Endodermal cell (in vitro differentiated cells): ENCODE measurements at regions not wholly inside any gene's neighbourhood (a gene's known extent, or its start where the extent isn't known, plus 50 kb on each side); places are given as distances from the start of the nearest gene placed in this dataset.

Experiments
- DNase-seq: peaks from one replicate; pipeline ENCODE4 v3.0.0-alpha.2; 2017
- H3K27ac ChIP-seq: 2 replicates; pipeline ENCODE4 v1.5.1; 2013; ENCODE audit warnings: mild to moderate bottlenecking, low read depth, low read length, moderate library complexity
- H3K27me3 ChIP-seq: 2 replicates; pipeline ENCODE4 v1.6.1; 2013; ENCODE audit warnings: mild to moderate bottlenecking, low read length, moderate library complexity; ENCODE audit not compliant: insufficient read depth, control insufficient read depth, poor library complexity, severe bottlenecking
- H3K36me3 ChIP-seq: 2 replicates; pipeline ENCODE4 v1.7.0; 2013; ENCODE audit warnings: mild to moderate bottlenecking, low read length, moderate library complexity; ENCODE audit not compliant: control insufficient read depth, insufficient read depth
- H3K4me1 ChIP-seq: one replicate; pipeline ENCODE4 v1.7.0; 2013; ENCODE audit warnings: low read length; ENCODE audit not compliant: control insufficient read depth, insufficient read depth
- H3K4me3 ChIP-seq: 2 replicates; pipeline ENCODE4 v1.5.1; 2013; ENCODE audit warnings: mild to moderate bottlenecking, low read length, moderate library complexity
- H3K9ac ChIP-seq: 2 replicates; pipeline ENCODE4 v1.6.1; 2013; ENCODE audit warnings: mild to moderate bottlenecking, low read length, moderate library complexity; ENCODE audit not compliant: poor library complexity, severe bottlenecking; ENCODE audit errors: extremely low read depth
- H3K9me3 ChIP-seq: 2 replicates; pipeline ENCODE4 v1.6.1; 2013; ENCODE audit warnings: mild to moderate bottlenecking, low read length, moderate library complexity; ENCODE audit not compliant: control insufficient read depth
- H3K27ac Mint-ChIP-seq: 2 replicates; pipeline ENCODE4 v1.8.0; 2020; ENCODE audit warnings: mixed read lengths
- H3K27me3 Mint-ChIP-seq: 2 replicates; pipeline ENCODE4 v1.8.0; 2021; ENCODE audit warnings: mild to moderate bottlenecking, mixed read lengths; ENCODE audit not compliant: insufficient read depth
- H3K36me3 Mint-ChIP-seq: 2 replicates; pipeline ENCODE4 v1.8.0; 2020; ENCODE audit warnings: low read depth, mixed read lengths
- H3K4me1 Mint-ChIP-seq: 2 replicates; pipeline ENCODE4 v1.8.0; 2020; ENCODE audit warnings: mixed read lengths
- H3K4me3 Mint-ChIP-seq: 2 replicates; pipeline ENCODE4 v1.8.0; 2020; ENCODE audit warnings: mild to moderate bottlenecking, moderate library complexity, mixed read lengths
- H3K9me3 Mint-ChIP-seq: 2 replicates; pipeline ENCODE4 v1.8.0; 2020; ENCODE audit warnings: mild to moderate bottlenecking, mixed read lengths
- WGBS, 2 experiments: methylation state at CpG; one replicate each; pipeline versions ENCODE4 v1.1.5 to v1.1.7; 2013; ENCODE audit warnings: missing lambda C conversion rate in 2 of 2, mixed read lengths in 1 of 2; ENCODE audit not compliant: insufficient coverage in 1 of 2, insufficient read length in 1 of 2; 5-methylcytosine and 5-hydroxymethylcytosine counted together
- TF ChIP-seq, protein P1 (sequence below): fragments of 200-600 bp; sonication (generic); conservative IDR thresholded peaks from 2 replicates; pipeline ENCODE4 v1.5.0; 2021; ENCODE audit warnings: antibody characterized with exemption, mild to moderate bottlenecking

DNA sequence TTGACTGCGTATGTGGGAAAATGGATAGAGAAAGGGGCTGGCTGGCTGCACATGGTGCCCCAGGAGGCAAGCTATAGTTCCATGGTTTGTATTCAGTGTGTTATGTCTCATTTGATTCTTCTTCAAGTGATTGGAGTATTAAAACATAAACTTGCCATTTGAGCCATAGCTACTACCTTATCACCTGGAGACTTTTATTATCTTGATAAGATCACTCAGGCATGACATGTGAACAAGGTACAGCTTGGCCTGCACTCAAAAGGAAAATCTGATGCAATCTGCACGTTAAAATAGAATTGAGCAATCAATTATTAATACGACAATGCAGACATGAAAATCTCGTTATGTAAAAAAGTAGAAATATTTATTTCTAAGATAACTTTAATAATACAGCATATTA, 116.9 kb downstream of the RND3 start:
- no peak overlapping the region for H3K4me3 ChIP-seq
- Mint-ChIP-seq H3K9me3 (peaks cover 5% of the 10 kb centered on the region), H3K27ac (no peak overlapping the region), H3K36me3 (no peaks in the 10 kb centered on the region), H3K4me1 (peaks cover 12% of the 10 kb centered on the region), H3K4me3 (no peak overlapping the region), H3K27me3 (peaks cover 28% of the 10 kb centered on the region)
- peaks cover 8% of the 10 kb centered on the region for H3K4me1 ChIP-seq
- peaks cover 10% of the 10 kb centered on the region for H3K9me3 ChIP-seq
- WGBS, 2 experiments, result 93 to 100% methylated on average over 1 to 2 of the region's 4 CpGs
- H3K27me3 ChIP-seq, result peaks cover 8% of the 10 kb centered on the region
- no peak overlapping the region for H3K9ac ChIP-seq
- no peaks in the 10 kb centered on the region for H3K36me3 ChIP-seq
- TF ChIP-seq, protein P1, sequence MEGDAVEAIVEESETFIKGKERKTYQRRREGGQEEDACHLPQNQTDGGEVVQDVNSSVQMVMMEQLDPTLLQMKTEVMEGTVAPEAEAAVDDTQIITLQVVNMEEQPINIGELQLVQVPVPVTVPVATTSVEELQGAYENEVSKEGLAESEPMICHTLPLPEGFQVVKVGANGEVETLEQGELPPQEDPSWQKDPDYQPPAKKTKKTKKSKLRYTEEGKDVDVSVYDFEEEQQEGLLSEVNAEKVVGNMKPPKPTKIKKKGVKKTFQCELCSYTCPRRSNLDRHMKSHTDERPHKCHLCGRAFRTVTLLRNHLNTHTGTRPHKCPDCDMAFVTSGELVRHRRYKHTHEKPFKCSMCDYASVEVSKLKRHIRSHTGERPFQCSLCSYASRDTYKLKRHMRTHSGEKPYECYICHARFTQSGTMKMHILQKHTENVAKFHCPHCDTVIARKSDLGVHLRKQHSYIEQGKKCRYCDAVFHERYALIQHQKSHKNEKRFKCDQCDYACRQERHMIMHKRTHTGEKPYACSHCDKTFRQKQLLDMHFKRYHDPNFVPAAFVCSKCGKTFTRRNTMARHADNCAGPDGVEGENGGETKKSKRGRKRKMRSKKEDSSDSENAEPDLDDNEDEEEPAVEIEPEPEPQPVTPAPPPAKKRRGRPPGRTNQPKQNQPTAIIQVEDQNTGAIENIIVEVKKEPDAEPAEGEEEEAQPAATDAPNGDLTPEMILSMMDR, result no peak
- DNase-seq, result no peak
- no peak overlapping the region for H3K27ac ChIP-seq

DNA sequence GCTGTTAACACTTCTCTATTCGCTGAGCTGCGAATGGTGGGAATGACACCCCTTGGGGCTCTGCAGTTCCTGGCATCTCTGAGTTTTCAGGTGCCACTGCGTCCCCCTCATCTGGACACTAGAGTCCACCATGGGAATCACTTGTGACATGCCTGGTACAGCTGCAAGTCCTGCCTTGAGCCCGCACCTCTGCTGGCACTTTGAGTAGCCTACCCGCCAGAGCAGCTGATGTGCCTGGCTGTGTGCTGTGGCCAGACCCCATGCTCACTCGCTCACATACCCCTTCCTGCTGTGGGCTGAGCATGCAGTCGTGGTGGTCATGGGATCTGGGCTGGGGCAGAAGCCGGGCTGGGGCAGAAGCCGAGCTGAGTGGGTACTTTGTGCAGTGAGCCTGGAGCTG, 117.6 kb downstream of the RND3 start:
- Histone ChIP-seq H3K4me1 (peaks cover 8% of the 10 kb centered on the region), H3K9me3 (peaks cover 10% of the 10 kb centered on the region), H3K27me3 (peaks cover 8% of the 10 kb centered on the region), H3K9ac (no peak overlapping the region), H3K36me3 (no peaks in the 10 kb centered on the region), H3K27ac (no peak overlapping the region), H3K4me3 (no peak overlapping the region)
- Mint-ChIP-seq H3K9me3 (peaks cover 5% of the 10 kb centered on the region), H3K4me3 (no peak overlapping the region), H3K27me3 (peaks cover 28% of the 10 kb centered on the region), H3K36me3 (no peaks in the 10 kb centered on the region), H3K4me1 (peaks cover 12% of the 10 kb centered on the region), H3K27ac (no peak overlapping the region)
- TF ChIP-seq, protein P1, result no peak
- WGBS, 2 experiments, result 94 to 96% methylated on average over 4 to 9 of the region's 9 CpGs
- no peak for DNase-seq

DNA sequence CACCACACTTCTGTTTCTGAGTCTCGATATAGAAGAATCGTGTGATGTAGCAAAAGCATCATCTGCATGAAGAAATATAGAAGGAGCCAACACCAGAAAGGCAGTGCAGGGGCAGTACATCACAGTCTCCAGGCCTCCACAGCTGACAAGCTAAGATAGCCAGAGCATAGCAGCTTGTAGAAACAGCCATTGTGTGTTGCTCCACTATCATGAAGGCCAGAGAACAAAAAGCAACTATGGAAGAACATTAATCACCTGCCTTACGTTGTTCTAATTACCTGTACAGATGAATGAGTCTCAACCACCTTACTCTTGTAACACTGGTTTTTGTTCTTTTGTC, 129.0 kb downstream of the RND3 start:
- Histone ChIP-seq H3K9me3 (no peaks in the 10 kb centered on the region), H3K27ac (no peak overlapping the region), H3K27me3 (no peaks in the 10 kb centered on the region), H3K4me3 (no peak overlapping the region), H3K36me3 (no peaks in the 10 kb centered on the region), H3K9ac (no peak overlapping the region), H3K4me1 (no peaks in the 10 kb centered on the region)
- Mint-ChIP-seq H3K27me3 (no peaks in the 10 kb centered on the region), H3K4me3 (no peak overlapping the region), H3K4me1 (peaks cover 18% of the 10 kb centered on the region), H3K36me3 (no peaks in the 10 kb centered on the region), H3K27ac (no peak overlapping the region), H3K9me3 (peaks cover 1% of the 10 kb centered on the region)
- DNase-seq, result no peak
- 89 to 91% methylated on average over 3 of the region's 3 CpGs for WGBS, 2 experiments
- TF ChIP-seq, protein P1, result no peak
